DMS53 (cell line): ENCODE measurements at regions not wholly inside any gene's neighbourhood (a gene's known extent, or its start where the extent isn't known, plus 50 kb on each side); places are given as distances from the start of the nearest gene placed in this dataset.
"Not testable (repeated sequence)": the region's sequence is repeated elsewhere in the genome, so short reads cannot be mapped to it uniquely, and the experiment has no call there.

Experiments
- DNase-seq: peaks from one replicate; lab custom pipeline; 2025; lab: John Stamatoyannopoulos, UW

- no peak for DNase-seq
Measured at GRCh38 chr7:118801366-118801765, 576.9 kb downstream of the ANKRD7 start.

- no peak for DNase-seq
Measured at GRCh38 chr7:118802726-118803125, 578.2 kb downstream of the ANKRD7 start.

DNA sequence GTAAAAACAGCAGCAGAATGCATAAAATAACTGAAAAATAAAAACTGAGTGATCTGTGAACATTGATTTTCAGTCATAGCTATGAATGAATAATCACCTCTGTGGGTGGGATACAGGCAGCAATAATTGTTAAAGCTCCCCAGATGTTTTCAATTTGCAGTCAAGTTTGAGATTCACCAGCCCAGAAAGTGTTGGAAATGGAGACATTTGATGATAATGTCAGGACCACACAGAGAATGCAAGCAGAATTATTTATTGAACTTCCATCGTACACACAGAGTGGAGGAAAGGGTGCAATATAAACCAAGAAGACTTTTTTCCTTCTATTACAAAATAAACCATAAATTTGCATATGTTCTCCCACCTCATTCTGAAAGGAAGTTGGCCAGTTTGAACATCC lies 601.7 kb downstream of the ANKRD7 start:
- DNase-seq: no peak

GRCh38 chr7:118836933-118837332 lies 612.4 kb downstream of the ANKRD7 start:
- no peak for DNase-seq

DNA sequence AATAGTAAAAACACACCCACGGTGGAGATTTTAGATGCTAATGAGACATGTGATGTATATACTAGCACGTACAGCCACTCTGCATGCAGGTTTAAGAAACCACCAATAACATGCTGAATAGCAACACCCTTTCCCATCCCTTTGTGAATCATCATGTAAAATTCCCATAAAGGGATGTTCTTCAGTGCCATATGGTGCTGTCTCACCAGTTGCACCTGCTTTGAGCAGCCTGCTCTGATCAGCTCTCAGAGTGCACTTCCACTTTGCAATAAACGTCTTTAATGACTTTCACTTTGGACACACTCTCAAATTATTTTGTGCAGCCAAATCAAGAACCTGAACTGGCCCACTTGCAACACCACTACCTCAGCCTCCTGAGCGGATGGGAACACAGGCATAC lies 615.0 kb downstream of the ANKRD7 start:
- peak; percentile 64 for DNase-seq

- DNase-seq: no peak
Measured at GRCh38 chr7:118843456-118843855, 619.0 kb downstream of the ANKRD7 start.

- DNase-seq: no peak
Measured at GRCh38 chr7:118844748-118845147, 620.2 kb downstream of the ANKRD7 start.

DNA sequence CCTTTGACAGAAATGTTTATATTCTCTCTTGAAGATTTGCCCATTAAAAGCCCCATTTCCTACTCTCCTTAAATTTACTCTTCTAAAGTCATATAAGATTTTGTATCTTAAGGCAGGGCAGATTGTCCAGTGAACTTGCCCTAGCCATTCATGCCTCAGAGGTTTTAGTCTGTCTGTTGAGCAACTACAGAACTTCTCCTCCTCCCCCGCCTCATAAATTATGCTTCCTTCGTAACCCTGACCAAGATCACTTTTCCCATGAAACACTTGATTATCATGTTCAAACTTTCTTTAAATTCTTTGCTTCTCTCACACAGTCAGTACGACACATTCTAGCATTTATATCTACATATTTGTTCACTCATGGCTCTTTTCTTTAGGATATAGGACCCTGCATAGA lies 621.3 kb downstream of the ANKRD7 start:
- no peak for DNase-seq

- no peak for DNase-seq
Measured at GRCh38 chr7:118846977-118847376, 622.5 kb downstream of the ANKRD7 start.

DNA sequence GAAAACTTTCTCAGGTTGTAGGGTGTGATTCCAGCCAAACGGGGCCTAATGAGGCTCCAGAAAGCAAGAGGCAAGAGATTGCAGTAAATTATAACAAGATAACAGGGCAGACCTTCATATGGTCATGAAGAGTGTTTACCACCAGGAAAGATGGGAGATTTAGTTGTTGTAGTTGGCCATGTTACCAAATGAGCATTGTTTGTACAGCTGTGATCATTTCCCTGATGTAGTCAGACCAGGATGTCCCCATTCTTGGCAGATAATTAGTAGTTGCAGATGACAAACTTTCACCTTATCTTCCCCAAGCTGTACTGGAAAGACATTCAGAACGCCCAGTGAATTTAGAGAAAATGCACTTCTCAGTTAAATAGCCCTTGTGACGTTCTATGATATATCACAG lies 630.8 kb downstream of the ANKRD7 start:
- DNase-seq: peak; percentile 79

- DNase-seq: no peak
Measured at GRCh38 chr7:118858651-118859149, 634.2 kb downstream of the ANKRD7 start.

DNA sequence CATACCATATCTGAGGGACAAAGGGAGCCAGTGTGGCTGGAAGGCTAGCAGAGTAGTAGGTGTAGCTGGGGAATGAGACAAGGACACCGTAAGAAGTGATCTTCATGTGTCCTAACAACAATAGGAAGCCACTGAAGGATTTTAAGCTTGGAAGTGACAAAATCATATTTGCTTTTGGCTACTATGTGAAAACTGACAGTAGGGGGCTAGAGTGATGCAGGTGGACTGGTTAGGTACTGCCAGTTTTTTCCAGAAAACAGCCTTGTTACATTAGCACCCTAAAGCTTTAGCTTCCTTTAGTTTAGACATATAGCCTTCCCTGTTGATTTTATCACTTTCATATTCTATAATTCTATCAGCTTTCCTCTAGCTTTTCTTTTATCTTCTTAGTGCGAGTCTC lies 637.1 kb downstream of the ANKRD7 start:
- no peak for DNase-seq

- no peak for DNase-seq
Measured at GRCh38 chr7:118862740-118863139, 638.2 kb downstream of the ANKRD7 start.

GRCh38 chr7:118863966-118864365 lies 639.5 kb downstream of the ANKRD7 start:
- DNase-seq: no peak

DNA sequence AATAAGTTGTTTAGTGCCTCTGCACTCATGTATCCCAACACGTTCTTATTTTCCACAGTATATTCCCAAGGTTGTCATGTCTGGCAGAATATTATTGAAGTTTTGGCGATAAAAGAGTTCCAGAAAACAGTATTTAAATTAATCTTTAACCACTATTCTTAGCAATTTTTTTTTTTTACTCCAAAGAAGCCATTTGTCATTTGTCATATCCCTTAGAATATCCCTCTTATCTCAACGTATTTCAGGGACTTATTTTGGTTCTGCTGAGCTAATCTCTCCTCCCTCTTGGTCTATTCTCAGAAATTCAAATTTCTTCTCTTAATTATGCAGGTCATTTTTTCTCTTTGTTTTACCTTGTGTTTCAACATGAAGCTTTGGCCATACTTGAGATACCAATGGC lies 643.4 kb downstream of the ANKRD7 start:
- DNase-seq: no peak

DNA sequence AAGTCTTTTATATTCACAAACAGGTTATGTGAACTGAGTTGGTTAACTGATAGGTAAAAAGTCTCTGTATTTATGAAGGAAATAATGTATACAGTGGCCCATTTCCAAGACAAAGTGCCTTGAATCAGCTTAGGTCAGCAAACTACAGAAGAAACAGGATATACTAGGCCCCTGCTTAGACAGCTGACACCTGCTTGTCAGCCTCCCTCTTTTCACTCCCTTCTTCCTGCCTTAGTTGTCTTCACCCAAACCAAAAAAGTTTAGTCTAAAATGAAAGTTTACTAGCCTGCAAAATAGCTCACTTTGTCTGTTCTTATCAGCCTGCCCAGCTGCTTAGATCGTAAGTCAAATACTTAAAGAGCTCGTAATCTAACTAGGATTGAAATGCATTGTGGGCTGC lies 644.6 kb downstream of the ANKRD7 start:
- not testable (repeated sequence) for DNase-seq

DNA sequence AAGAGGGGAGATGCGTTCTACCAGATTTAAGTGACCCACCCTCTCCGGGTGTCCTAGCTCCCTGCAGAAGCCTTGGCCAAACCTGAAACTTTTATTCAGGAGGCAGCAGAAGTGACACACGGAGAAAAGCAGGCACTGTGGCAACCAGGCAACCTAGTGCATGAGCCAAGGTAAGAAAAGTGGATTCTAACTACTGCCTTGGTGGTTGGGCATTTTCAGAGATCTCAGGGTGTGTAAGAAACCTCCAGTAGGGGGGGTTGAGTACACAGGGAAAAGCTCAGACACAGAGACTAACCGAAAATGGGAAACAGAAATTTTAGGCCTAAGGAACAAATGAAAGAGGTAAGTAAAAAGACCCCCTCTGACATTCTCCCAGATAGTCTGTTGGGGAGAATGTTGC lies 645.7 kb downstream of the ANKRD7 start:
- DNase-seq: peak; percentile 47

DNA sequence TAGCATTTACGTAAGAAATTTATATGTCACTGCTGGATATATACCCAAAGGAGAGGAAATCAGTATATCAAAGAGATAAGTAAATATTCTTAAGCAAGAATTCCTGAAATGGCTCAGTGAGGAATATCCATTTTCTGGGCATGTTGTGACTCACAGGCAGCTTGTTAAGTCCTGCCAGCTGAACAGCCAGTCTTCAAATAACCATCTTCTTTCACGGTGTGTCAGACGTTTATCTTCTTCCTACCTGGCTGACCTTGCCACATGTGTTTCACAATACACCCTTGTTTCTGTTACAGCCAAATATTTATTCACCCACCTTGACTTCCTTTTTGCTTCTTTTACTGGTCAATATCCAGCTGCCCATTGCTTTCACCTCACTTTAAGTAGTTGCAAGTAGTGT lies 648.1 kb downstream of the ANKRD7 start:
- DNase-seq: peak; percentile 69

DNA sequence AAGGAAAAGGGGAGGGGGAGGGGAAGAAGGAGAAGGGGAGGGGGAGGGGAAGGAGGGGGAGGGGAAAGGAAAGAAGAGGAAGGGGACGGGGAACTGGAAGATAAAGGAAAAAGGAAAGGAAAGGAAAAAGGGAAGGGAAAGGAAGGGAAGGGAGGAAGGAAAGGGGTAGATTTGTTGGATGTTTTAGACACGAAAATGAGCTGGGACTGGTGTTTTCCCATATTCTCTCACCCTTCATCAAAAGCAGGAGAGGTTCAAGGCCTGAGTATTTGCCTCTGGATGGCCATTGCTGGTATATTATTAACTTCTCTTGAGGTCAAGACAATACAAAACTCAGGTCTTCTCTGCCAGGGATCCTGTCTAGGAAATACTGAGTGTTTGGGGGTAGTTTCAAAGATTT lies 652.7 kb downstream of the ANKRD7 start:
- peak; percentile 26 for DNase-seq

GRCh38 chr7:118878336-118878735 lies 653.8 kb downstream of the ANKRD7 start:
- no peak for DNase-seq

DNA sequence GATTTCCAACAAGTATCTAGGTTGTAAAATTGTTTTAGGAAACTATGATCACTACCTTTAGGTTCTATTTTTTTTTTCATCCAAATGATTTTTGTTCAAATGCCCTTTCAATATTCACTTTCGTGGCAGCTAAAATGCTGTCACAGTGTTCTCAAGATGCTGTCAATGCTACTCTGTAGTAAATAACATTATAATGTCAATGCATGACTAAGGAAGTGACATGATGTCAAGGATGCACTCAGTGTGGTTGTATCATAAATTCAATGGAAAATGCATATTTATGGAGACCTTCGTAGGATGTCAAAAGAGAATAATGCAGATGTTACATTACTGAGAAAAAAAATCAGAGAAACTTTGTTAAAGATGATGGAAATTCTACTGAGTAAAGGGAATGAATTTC lies 673.8 kb downstream of the ANKRD7 start:
- no peak for DNase-seq

DNA sequence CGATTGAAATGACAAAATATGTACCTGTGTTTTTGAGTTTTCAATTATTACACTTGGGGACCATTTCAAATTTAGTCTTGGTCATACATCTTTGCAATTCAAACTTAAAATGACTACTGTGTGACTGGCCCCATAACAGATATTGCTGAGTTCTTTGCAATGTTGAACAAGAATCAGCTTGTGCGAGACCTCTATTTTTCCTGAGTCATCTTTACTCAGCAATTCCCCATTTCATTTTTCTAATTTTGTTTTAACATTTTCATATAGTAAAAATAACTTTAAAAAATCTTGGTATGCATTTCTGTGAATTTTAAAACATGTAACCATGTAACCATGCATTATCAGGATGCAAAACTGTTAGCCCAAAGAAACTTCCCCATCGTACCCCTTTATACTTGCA lies 678.1 kb downstream of the ANKRD7 start:
- no peak for DNase-seq

- DNase-seq: no peak
Measured at GRCh38 chr7:118907911-118908527, 683.5 kb downstream of the ANKRD7 start.

DNA sequence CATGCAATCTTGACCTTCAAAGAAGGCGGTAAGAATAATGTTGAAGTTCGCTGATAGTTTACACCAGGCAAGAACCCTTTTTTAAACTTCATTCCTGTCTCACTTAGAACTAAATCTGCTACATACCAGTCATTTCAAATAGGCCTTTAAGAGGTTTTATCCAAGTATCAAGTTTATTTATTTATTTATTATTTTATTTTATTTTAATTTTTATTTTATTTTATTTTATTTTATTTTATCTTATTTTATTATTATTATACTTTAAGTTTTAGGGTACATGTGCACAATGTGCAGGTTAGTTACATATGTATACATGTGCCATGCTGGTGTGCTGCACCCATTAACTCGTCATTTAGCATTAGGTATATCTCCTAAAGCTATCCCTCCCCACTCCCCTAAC lies 691.6 kb downstream of the ANKRD7 start:
- not testable (repeated sequence) for DNase-seq
